ENCODE measurements at regions not wholly inside any gene's neighbourhood (a gene's known extent, or its start where the extent isn't known, plus 50 kb on each side); places are given as distances from the start of the nearest gene placed in this dataset.

GRCh38 chr4:45795135-45795534 lies 328.7 kb downstream of the GABRG1 start:
- DNase-seq = no peak

DNA sequence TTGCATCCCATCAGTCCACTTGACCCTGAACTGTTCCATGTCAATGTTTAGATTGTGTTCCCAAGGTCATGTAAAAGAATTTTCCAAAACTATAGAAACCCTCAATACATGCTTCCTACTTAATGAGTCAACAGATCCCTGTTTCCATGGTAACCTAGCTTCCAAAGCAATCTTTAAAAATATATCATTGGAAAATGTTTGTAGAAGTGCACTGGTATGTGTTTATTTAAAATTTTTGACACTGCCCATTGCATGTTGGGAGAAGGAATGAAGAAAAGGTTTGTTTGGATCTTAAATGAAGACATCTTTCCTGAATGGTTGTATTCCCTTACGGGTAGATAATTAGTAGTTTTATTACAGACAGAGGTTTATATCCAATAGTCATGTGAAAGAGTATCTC lies 345.3 kb downstream of the GABRG1 start:
- DNase-seq = no peak

DNA sequence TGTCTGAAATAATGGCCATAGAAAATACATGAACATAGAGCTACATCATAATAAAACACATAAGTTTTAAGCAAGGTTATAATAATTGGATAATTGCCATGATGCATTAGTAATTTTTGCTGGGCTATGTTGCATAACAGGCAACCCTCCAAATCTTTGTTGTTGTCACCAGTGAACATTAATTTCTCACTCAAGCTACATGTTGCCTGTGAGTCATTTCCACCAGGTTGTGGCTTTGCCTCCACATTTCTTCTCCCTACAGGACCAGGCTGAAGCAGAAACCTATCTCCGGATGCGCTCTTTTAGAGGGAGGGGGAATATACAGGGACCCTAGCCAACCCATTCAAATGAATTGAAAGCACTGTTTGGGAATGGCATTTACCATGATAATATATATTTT lies 347.7 kb downstream of the GABRG1 start:
- DNase-seq = no peak

DNA sequence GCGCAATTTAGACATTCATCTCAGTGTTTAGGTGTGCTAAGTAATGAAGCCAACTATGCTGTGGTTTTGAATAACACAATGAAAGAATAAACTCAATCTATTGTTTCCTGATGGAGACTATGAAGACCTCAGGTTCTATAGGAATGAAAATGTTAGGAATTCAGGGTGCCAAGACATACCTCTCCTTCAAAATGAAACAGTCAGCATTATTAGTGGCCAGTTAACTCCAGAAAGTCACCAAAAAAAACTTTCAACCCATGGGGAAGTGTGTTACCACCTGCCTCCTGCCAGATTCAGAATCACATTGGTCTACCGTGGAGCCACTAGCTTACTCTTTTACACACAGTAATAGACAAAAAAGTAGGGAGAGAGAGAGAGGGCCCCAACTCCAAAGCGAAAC lies 352.9 kb downstream of the GABRG1 start:
- DNase-seq = no peak

DNA sequence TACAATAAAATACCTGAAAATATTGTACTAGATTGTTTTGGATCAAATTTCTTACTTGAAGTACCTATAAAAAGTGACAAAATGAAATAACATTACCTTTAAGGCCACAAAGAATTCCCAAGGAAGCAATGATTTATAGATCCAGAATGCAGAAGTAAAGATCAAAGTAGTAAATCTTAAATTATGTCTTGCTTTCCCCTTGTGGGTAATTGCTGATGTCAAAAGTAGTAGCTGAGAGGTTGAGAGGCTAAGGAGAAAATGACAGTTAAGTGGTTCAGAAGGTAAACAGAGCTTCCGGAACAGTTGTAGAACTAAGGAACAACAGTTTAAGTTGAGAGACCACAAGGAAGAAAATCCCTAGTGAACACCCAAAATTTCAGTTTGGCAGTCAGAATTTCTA lies 358.3 kb downstream of the GABRG1 start:
- no peak for DNase-seq

GRCh38 chr4:45751877-45752530 lies 371.9 kb downstream of the GABRG1 start:
- no peak for DNase-seq

DNA sequence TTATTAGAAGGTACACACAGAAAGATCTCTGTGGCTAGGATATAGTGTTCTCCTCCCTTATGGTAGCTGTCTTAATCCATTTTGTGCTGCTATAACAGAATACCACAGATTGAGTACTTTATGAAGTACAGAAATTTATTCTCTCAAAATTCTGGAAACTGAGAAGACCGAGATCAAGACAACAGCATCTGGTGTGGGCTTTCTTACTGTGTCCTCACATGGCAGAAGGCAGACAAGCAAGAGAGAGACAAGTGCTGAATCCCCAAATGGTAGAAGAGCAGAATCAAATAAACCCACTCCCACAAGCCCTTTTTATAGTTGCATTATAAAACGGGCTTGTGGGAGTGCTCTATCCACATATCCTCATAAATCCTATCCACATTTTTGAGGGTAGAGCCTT lies 373.1 kb downstream of the GABRG1 start:
- no peak for DNase-seq

- DNase-seq = no peak
Observed at GRCh38 chr4:45745741-45746140, 378.1 kb downstream of the GABRG1 start.

DNA sequence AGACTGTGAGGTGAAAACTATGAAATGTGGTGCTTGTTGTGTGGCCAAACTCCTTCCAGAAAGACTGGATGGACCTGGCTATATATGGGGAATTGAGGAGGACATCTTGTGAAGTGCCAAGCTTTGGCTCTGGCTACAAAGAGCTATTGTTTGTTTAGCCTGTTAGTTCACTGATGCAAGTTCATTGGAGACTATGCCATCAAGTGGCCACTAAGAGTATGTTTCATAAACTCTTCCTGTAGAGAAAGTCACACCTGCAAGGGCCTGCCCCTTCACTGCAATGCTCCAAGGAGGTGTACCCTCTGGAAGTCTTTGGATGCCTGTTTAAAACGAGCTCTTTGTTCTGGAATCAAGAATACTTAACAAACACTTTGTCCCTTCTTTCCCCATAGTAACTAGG lies 382.0 kb downstream of the GABRG1 start:
- no peak for DNase-seq

DNA sequence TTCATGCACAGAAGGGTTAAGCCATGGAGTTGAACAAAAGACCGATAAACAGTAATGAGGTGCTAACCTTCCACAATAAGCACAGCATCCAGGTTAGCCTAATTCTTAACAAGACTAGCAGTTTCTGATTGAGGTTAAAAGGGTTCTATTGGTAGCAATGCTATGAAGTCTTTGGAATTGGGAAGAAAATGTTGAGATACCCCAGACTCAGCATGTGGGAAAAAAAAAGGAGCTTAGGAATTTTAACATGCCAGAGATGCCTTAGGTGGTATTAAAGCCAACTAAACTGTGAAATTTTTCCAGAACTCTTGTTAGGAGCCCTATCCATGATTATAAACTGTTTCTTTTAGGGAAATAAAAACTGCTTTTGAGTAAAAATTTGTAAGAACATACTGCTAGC lies 391.7 kb downstream of the GABRG1 start:
- DNase-seq = no peak

- no peak for DNase-seq
Observed at GRCh38 chr4:45716093-45716492, 407.8 kb downstream of the GABRG1 start.

DNA sequence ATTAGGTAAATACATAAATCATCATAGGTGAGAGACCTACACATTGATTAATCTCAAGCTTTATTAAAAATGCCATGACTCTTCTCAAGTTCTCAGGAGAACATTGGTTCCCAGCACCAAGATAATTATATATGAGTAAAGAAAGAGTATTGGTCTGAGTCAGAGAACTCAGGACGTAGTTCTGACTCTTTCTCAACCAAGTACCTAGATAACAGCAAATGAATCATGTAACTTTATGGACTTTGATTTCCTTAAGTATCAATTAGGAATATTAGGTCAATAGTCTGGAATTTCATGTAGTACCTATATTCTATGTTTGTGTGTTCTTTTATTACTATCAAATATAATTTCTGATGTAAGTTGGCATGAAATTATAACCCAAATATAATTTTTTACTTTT lies 409.9 kb downstream of the GABRG1 start:
- no peak for DNase-seq

- no peak for DNase-seq
Observed at GRCh38 chr4:45701621-45702020, 422.2 kb downstream of the GABRG1 start.

- DNase-seq = no peak
Observed at GRCh38 chr4:45693746-45694145, 430.1 kb downstream of the GABRG1 start.

- no peak for DNase-seq
Observed at GRCh38 chr4:45692131-45692735, 431.6 kb downstream of the GABRG1 start.

GRCh38 chr4:45688341-45688740 lies 435.5 kb downstream of the GABRG1 start:
- no peak for DNase-seq

DNA sequence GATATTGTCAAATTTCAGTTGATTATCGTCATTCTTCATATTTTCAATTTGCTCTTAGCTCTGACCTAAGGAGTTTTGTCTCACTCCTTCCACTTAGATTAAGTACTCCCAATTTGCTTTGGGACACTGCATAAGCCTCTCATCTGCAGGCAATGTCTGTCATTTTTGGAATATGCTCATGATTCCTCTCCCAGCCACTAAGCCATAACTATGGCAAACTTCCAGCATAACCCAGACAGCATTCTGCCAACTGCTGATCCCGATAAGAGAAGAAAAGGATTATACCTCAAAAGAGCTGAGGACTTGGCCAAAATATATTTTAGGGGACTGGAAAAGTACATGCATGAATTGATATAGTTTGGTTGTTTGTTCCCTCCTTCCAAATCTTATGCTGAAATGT lies 444.4 kb downstream of the GABRG1 start:
- DNase-seq = no peak

GRCh38 chr4:45668128-45668527 lies 455.7 kb downstream of the GABRG1 start:
- DNase-seq = no peak

DNA sequence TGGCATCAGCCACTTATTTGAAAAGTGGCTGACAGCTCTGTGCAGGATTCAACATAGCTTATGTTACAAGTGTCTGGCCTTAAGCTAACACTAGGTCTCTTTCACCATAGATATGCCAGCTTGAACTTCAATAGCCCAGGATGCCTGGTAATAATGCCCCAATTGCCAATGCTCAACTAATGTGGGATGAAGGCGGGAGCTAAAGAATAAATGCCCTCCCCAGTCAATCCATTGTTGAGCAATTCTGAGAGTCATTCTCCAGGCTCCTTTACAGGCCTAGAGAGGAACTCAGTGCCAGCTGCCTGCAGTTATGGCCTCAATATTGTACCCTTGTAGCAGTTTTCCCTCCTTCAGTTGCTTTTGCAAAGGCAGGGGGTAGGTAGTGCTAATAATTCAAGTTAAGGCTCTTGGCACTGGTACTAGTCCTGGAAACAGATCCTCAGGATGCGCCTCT lies 460.2 kb downstream of the GABRG1 start:
- no peak for DNase-seq

DNA sequence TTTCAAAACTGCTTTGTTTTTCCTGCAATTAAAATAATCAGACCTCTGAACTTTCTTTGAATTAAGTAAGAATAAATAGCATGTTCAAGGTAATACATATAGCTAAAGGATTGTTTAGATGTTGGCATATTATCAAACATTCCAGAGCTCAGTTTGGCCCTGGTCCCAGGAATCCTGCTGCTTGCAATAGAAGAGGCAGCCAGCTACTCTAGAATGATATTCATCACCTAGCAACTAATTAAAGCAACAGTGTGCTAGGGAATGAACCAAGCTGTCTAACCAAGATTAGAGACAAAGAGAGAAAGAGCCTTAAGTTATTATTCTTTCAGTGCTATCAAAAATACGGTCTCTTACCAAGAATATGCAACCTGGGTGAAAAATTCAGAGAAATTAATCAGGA lies 460.9 kb downstream of the GABRG1 start:
- peak in 15 of 56 donors; percentile 0 to 62 (median 12) for DNase-seq

GRCh38 chr4:45661893-45662292 lies 462.0 kb downstream of the GABRG1 start:
- DNase-seq = no peak

GRCh38 chr4:45650545-45650944 lies 473.3 kb downstream of the GABRG1 start:
- DNase-seq = no peak

DNA sequence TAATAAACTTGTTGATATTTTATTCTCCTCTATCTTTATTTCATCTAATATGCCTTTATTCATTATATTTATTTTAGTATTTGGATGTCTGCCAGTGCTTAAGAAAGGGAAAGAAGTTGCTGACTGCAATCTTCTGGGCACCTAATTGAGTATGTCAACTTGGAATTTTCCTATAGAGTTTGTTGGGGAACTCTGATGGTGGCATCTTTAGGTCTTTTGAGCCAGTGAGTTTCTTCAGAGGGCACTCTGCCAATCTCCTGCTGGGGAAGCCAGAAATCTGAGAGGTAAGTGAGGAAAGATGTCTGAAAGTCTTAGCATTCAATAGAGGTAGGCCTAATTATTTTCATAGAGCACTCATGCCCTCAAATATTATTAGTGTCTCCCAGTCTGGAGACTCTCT lies 475.0 kb downstream of the GABRG1 start:
- DNase-seq = no peak

DNA sequence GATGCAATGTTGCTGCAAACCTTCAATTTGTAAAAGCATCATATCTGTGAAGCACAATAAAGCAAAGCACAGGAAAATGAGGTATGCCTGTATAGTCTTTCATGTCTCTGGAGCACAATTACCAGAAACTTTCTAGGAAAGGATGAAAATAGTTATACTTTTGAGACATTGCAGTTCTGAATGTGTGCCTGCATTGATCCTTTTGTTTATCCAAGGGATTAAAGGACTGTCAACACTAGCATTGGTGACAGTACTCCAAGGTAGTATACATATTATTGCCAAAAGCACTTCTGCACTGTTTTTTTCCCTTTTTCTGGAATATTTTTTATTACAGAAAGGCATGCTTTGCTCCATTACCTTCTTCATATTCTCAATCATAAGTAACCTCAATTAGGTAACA lies 476.0 kb downstream of the GABRG1 start:
- DNase-seq = no peak
